SU-DHL-6 (cell line): ENCODE measurements at regions not wholly inside any gene's neighbourhood (a gene's known extent, or its start where the extent isn't known, plus 50 kb on each side); places are given as distances from the start of the nearest gene placed in this dataset.

ENCODE experiments used
- EZH2phosphoT487 ChIP-seq: fragments of 200-600 bp; sonication (generic), shearing (Covaris generic); conservative IDR thresholded peaks from 2 replicates; pipeline ENCODE4 v1.6.1; 2018; ENCODE audit warnings: mild to moderate bottlenecking, antibody characterized with exemption, low read length, moderate library complexity, mixed read lengths
- TF ChIP-seq, protein P1 (sequence below): fragments of 200-600 bp; sonication (generic); IDR thresholded peaks from one replicate; pipeline ENCODE4 v1.5.1; 2017; ENCODE audit warnings: antibody characterized with exemption, mild to moderate bottlenecking, low read length, moderate library complexity; ENCODE audit not compliant: insufficient read depth, poor library complexity, severe bottlenecking

DNA sequence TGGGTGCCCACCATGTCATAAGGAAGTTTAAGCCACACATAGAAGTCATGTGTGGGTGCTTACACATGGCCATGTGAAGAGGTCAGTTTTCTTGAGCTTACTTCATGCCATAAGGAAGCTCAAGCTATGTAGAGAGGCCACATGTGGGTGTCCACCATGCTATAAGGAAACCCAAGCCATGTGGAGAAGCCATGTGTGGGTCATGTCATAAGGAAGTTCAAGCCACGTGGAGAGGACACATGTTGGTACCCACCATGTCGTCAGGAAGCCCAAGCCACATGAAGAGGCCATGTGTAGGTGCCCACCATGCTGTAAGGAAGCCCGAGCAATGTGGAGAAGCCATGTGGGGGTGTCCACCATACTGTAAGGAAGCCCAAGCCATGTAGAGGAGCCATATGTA lies 1089.2 kb upstream of the AUTS2 start:
- TF ChIP-seq, protein P1, sequence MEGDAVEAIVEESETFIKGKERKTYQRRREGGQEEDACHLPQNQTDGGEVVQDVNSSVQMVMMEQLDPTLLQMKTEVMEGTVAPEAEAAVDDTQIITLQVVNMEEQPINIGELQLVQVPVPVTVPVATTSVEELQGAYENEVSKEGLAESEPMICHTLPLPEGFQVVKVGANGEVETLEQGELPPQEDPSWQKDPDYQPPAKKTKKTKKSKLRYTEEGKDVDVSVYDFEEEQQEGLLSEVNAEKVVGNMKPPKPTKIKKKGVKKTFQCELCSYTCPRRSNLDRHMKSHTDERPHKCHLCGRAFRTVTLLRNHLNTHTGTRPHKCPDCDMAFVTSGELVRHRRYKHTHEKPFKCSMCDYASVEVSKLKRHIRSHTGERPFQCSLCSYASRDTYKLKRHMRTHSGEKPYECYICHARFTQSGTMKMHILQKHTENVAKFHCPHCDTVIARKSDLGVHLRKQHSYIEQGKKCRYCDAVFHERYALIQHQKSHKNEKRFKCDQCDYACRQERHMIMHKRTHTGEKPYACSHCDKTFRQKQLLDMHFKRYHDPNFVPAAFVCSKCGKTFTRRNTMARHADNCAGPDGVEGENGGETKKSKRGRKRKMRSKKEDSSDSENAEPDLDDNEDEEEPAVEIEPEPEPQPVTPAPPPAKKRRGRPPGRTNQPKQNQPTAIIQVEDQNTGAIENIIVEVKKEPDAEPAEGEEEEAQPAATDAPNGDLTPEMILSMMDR = no peak
- no peak for TF ChIP-seq EZH2phosphoT487
